WTC11 (cell line): ENCODE measurements at regions not wholly inside any gene's neighbourhood (a gene's known extent, or its start where the extent isn't known, plus 50 kb on each side); places are given as distances from the start of the nearest gene placed in this dataset.

ENCODE experiments used
- CBFB ChIP-seq: sonication (generic); formaldehyde crosslinking; IDR thresholded peaks from 2 replicates; pipeline ENCODE4 v1.8.1; 2022; ENCODE audit warnings: mild to moderate bottlenecking, low read depth, missing genetic modification reagents
- CTCF ChIP-seq: fragments of 200-600 bp; IDR thresholded peaks from 2 replicates; pipeline ENCODE4 v1.8.0; 2022; ENCODE audit warnings: antibody characterized with exemption
- FOXP1 ChIP-seq: sonication (generic); formaldehyde crosslinking; IDR thresholded peaks from 2 replicates; pipeline ENCODE4 v1.8.0; 2022; ENCODE audit warnings: missing genetic modification reagents, mild to moderate bottlenecking, moderate library complexity, borderline replicate concordance
- MAX ChIP-seq: sonication (generic); formaldehyde crosslinking; IDR thresholded peaks from 2 replicates; pipeline ENCODE4 v1.8.0; 2022; ENCODE audit warnings: mild to moderate bottlenecking, missing genetic modification reagents
- PRRX2 ChIP-seq: fragments of 250-450 bp; sonication (Bioruptor Pico); IDR thresholded peaks from 2 replicates; pipeline ENCODE4 v1.8.0; 2021; ENCODE audit warnings: mild to moderate bottlenecking
- TP53 ChIP-seq: sonication (generic); formaldehyde crosslinking; IDR thresholded peaks from 2 replicates; pipeline ENCODE4 v1.8.1; 2023; ENCODE audit warnings: mild to moderate bottlenecking, missing genetic modification reagents
- ZBTB21 ChIP-seq: sonication (generic); formaldehyde crosslinking; IDR thresholded peaks from 2 replicates; pipeline ENCODE4 v1.8.1; 2023; ENCODE audit warnings: mild to moderate bottlenecking, missing genetic modification reagents, borderline replicate concordance
- ZNF263 ChIP-seq: sonication (generic); formaldehyde crosslinking; IDR thresholded peaks from 2 replicates; pipeline ENCODE4 v1.8.1; 2022; ENCODE audit warnings: low read depth, mild to moderate bottlenecking, moderate library complexity, missing genetic modification reagents
- ZNF512 ChIP-seq: sonication (generic); formaldehyde crosslinking; IDR thresholded peaks from 2 replicates; pipeline ENCODE4 v1.8.1; 2022; ENCODE audit warnings: missing genetic modification reagents, borderline replicate concordance
- TF ChIP-seq, protein P1 (sequence below): sonication (generic); formaldehyde crosslinking; IDR thresholded peaks from 2 replicates; pipeline ENCODE4 v1.8.1; 2022; ENCODE audit warnings: low read depth, mild to moderate bottlenecking, moderate library complexity, missing genetic modification reagents, borderline replicate concordance
- TF ChIP-seq, protein P2 (sequence below): sonication (generic); formaldehyde crosslinking; IDR thresholded peaks from 2 replicates; pipeline ENCODE4 v1.8.1; 2023; ENCODE audit warnings: mild to moderate bottlenecking, moderate library complexity, missing genetic modification reagents

- TF ChIP-seq CTCF (no peak), ZNF263 (no peak), ZBTB21 (CRISPR knock-in tag) (no peak), PRRX2 (CRISPR knock-in tag) (no peak), ZNF512 (CRISPR knock-in tag) (no peak), FOXP1 (CRISPR knock-in tag) (no peak), TP53 (CRISPR knock-in tag) (no peak), CBFB (CRISPR knock-in tag) (no peak), MAX (CRISPR knock-in tag) (no peak)
- TF ChIP-seq, protein P1, sequence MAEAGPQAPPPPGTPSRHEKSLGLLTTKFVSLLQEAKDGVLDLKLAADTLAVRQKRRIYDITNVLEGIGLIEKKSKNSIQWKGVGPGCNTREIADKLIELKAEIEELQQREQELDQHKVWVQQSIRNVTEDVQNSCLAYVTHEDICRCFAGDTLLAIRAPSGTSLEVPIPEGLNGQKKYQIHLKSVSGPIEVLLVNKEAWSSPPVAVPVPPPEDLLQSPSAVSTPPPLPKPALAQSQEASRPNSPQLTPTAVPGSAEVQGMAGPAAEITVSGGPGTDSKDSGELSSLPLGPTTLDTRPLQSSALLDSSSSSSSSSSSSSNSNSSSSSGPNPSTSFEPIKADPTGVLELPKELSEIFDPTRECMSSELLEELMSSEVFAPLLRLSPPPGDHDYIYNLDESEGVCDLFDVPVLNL (CRISPR knock-in tag), result no peak
- TF ChIP-seq, protein P2, sequence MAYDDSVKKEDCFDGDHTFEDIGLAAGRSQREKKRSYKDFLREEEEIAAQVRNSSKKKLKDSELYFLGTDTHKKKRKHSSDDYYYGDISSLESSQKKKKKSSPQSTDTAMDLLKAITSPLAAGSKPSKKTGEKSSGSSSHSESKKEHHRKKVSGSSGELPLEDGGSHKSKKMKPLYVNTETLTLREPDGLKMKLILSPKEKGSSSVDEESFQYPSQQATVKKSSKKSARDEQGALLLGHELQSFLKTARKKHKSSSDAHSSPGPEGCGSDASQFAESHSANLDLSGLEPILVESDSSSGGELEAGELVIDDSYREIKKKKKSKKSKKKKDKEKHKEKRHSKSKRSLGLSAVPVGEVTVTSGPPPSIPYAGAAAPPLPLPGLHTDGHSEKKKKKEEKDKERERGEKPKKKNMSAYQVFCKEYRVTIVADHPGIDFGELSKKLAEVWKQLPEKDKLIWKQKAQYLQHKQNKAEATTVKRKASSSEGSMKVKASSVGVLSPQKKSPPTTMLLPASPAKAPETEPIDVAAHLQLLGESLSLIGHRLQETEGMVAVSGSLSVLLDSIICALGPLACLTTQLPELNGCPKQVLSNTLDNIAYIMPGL (CRISPR knock-in tag), result no peak
Measured at GRCh38 chr3:59600631-59601030, 550.8 kb upstream of the CFAP20DC start.
